ENCODE measurements at regions not wholly inside any gene's neighbourhood (a gene's known extent, or its start where the extent isn't known, plus 50 kb on each side); places are given as distances from the start of the nearest gene placed in this dataset.

DNA sequence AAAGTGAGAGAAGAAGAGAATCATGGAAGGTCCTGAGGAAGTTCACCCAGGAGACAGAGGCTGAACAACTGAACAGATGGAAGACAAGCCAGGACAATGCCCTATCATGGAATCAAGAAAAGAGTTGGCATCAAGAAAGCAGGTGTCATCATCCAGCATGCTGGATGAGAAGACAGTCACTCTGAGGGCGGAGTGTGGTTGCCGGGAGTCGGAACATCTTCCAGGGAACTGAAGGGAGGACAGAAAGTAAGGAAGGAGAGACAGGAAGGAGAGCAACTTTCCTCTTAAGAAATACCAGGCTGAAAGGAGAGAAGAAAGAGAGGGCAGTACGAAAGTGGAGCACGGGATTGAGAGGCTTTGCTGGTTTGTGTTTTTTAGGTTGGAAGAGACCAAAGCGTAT, 654.5 kb upstream of the CELF2 start:
- DNase-seq, result no peak

- no peak for DNase-seq
These were observed 652.8 kb upstream of the CELF2 start for GRCh38 chr10:10364902-10365301.

DNA sequence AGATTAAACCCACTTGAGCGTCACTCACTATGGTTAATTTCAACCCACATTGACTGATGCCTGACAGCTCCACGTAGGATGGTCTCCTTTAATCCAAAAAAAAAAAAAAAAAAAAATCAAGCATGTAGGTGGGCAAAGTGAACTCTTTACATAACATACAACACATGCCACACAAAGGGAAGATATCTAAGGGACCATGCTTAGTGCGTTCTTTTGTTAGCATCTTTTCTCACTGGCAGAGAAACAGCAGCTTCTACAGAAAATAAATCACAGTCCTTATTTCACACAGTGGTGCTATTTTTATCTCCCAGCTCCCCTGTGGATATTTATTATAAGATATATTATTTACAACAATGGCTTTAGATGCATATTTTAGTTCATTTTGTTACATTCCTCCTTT, 652.0 kb upstream of the CELF2 start:
- DNase-seq, result no peak

GRCh38 chr10:10366836-10367235, 650.8 kb upstream of the CELF2 start:
- no peak for DNase-seq

- DNase-seq, result no peak
These were observed 650.4 kb upstream of the CELF2 start for GRCh38 chr10:10367264-10367663.

GRCh38 chr10:10368951-10369576, 648.6 kb upstream of the CELF2 start:
- no peak for DNase-seq

DNA sequence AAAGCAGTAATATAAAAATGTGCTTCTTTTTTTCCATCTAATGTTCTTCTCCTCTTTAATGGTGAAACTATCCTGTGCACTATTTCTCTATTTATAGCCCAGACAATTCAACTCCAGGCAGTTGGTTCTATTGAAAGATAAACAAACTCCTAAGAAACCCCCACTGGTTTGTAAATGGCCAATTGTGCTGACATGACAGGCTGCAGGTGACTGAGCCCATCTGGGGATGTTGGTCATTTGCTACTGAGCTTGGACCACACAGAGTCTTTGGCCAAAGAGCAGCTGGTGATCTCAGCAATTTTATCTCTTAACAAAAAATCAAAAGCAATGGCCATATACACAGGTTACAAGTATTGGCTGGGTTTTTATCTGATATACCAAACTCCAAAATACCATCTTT, 631.8 kb upstream of the CELF2 start:
- DNase-seq, result no peak

- DNase-seq, result no peak
These were observed 628.5 kb upstream of the CELF2 start for GRCh38 chr10:10389182-10389581.

GRCh38 chr10:10392511-10392910, 625.2 kb upstream of the CELF2 start:
- no peak for DNase-seq

- DNase-seq, result no peak
These were observed 622.6 kb upstream of the CELF2 start for GRCh38 chr10:10394933-10395658.

- no peak for DNase-seq
These were observed 621.1 kb upstream of the CELF2 start for GRCh38 chr10:10396601-10397000.

- DNase-seq, result no peak
These were observed 619.8 kb upstream of the CELF2 start for GRCh38 chr10:10397906-10398305.

- no peak for DNase-seq
These were observed 613.9 kb upstream of the CELF2 start for GRCh38 chr10:10403762-10404161.

GRCh38 chr10:10417671-10418070, 600.0 kb upstream of the CELF2 start:
- no peak for DNase-seq

- DNase-seq, result no peak
These were observed 599.3 kb upstream of the CELF2 start for GRCh38 chr10:10418387-10418786.

DNA sequence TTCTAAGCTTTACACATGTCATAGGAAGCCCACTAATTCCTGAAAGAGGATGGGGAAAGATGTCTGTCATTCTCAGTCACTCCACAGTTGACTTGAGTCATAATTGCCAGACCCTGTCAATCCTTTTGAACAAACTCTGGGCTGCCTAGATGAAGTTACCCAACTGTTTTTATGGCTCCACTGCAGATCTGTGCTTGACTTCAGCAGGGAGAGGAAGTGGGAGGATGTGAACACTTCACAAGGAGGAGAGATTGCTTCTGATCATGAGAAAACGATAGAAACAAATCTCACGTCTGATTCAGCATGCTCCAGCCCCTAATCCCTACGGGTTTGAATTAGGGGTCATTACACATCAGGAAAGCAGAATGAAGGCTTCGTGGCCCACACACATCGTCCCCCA, 596.6 kb upstream of the CELF2 start:
- no peak for DNase-seq

DNA sequence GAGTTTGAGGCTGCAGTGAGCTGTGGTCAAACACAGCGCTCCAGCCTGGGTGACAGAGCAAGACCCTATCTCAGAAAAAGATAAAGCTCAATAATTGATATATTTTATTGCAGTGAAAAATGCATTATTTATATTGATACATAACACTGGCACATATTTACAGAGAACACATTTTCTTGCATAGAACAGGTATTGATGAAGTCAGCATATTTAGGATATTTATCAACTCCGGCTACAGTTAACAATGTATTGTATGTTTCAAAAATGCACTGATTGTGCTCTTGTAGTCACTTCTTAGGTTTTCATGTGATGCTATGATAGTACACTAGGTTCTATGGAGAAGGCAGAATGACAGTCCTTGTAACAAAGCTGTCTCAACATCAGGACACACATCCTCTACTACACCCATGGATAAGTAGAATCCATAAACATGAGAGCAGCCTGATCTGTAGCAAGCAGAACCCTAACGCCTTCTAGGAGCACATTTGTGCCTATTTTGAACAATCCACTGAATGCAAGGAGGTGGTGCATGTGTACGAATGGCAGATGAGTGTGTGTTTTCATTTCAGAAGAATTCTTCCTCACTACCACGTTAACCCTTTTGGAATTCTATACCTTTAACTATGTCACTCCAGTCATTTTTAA, 586.1 kb upstream of the CELF2 start:
- DNase-seq, result no peak

GRCh38 chr10:10432296-10433035, 585.2 kb upstream of the CELF2 start:
- DNase-seq, result no peak

GRCh38 chr10:10434312-10434711, 583.4 kb upstream of the CELF2 start:
- no peak for DNase-seq

GRCh38 chr10:10437886-10438285, 579.8 kb upstream of the CELF2 start:
- DNase-seq, result no peak

DNA sequence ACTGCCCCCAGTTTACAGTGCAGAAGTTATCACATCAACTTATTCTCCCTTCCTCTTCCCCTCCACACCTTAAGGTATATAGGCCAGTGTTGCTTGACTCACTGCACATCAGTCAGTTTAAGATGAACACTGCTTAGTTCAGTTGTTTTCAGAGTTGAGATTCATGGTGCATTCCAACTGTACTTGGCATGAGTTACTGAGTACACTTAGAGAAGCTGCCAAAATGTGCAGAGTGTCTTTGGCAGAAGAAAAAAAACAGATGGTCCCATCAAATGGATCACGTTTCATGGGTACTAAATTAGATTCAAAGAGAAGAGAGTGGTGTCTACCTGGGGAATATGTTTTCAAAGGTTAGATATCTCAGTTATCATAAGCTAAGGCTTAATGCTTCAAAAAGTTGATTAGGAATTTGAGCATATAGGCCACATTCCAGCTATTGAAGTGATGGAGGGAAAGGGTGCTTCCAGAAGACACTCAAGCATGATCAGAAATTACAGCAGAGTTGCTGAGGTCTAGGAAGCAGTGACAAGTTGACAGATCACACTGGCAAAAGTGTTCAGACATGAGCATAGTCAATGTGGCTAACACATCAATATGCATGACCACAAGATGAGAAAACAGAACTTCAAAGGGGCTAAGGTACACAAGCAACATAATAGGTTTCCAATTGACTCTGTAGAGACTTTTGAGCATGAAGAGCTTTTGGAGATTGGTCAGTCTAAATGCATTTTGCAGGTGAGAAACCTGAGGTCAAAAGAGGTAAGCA, 579.2 kb upstream of the CELF2 start:
- DNase-seq, result no peak

GRCh38 chr10:10456856-10457255, 560.8 kb upstream of the CELF2 start:
- no peak for DNase-seq

GRCh38 chr10:10460451-10460850, 557.2 kb upstream of the CELF2 start:
- DNase-seq, result no peak
